ENCODE measurements at regions not wholly inside any gene's neighbourhood (a gene's known extent, or its start where the extent isn't known, plus 50 kb on each side); places are given as distances from the start of the nearest gene placed in this dataset.

DNA sequence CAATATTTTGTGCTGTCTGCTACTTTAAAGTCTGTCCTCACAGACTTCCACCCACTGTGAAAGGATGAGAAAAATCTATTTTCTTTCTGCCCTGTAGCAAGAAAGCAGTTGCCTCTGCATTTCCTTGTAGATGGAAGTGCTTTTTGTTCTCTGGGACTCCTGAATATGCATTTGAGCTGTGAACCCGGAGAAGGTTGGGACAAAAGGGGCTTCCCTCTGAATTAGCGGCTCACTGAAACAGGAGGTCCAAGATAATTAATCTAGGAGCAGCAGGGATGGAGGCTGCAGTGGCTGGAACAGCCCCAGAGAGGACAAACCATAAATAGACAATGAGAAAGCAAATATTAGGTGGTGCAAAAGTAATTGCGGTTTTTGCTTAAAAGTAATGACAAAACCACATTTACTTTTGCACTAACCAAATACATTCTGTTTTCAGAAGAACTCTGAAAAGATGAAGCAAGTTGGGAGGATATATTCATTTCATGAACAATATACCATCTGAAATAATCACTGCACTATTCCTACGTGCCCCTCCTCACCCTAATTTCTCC, 143.4 kb upstream of the KBTBD8 start:
- no peak for DNase-seq (ENCODE audit: low spot score)

DNA sequence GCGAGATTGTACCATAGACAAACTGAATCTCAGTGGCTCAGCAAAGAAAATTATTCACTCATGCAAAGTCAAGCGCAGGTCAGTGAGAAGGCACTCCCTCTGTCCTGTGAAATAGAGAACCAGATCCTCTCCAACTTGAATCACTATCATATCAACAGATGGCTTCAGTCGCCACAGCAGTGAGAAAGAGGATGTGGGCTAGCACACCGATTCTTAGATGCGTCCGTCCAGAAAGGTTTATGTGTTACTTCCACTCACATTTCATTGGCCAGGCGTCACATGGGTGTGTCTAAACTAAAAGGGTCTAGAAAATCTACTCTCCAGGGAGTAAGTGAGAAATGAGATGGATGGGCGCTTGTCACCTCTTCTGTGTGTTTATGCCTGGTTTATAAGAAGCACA, 141.6 kb upstream of the KBTBD8 start:
- no peak for DNase-seq (ENCODE audit: low spot score)

DNA sequence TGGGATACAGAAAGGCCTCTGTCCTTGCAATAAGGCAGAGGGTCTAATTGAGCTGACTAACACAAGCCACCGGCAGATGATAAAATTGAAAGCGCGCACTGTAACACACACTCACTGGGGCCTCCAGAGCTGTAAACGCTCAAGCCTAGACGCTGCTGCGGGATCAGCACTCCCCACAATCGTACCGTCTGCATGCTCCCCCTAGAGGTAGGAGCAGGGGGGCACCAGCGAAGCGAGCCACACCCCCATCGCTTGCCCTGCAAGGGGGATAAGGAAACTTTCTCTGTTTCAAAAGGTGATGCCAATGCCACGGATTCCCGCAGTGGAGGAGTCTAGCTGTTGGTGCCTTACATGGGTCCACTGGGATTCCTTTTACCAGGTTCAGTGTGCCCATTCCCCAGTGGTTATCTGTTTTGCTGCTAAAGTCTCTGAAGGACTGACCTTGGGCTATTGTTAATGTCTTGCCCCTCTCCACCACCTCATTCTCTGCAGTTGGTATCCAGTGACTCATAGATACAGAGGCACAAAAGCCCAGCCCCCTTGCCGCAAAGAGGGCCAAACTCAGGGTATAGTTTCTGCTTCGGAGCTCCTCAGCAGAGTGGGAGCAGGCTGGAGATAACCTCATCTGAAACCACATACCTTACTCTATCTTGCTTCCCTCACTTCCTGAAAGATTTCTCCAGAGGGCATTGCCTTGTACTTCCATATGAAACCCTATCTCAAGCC, 139.3 kb upstream of the KBTBD8 start:
- DNase-seq (ENCODE audit: low spot score): no peak

DNA sequence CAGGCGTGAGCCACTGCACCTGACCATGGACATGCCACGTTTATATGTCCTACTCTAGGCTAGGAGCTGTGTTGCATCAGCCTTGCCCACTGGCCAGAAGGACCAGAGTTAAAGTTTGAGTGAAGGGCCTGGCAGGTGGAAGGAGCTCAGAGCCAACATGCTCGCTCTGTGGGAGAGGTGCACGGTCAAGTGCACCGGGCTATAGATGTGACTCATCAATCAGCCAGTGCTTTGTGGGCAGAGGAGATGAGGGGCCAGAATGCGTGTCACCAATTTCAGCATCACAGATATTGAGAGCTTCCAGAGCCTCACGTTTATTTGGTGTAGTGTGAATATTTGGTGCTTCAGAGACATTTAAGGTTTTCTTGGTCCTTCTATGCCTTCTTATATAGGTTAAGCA, 137.3 kb upstream of the KBTBD8 start:
- no peak for DNase-seq (ENCODE audit: low spot score)

DNA sequence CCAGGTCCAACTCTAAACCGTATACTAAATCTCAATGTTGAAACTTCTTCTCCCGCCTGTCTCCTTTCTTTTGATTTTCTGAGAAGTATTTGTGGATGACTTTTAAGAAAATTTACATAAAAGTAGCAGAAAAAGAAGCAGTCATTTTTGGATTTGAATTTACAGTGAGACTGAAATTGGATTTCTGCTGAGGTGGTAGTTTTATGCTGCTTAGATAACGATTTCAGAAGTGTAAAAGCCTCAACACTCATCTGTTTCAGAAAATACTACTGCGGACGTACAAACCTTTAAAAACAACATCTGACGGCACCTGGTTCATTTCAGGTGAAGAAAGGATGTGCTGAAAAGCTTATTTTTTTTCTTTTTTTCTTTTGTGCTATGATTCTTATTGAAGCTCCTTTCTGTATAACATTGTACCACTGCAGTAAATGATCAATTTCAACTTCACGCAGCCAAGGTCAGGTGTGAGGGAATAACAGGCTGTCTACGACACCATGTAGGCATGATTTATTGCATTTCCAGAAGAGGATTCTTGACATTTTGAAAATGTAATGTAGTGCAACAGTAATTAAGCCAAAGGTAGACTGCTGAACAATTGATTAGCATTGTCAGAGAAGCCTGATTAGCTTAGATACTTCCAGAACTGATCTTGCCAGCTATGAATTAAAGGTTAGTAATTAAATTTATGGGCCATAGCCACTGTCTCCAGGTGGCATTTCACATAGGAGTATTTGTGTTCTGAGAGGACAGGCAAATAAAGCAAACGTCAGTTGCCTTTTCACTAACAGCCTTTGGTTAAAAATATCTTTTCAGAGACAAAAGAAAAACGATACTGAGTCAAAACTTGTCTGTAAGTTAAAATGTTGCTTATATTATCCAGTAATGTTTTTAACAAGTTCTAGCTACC, 134.6 kb upstream of the KBTBD8 start:
- no peak for DNase-seq (ENCODE audit: low spot score)

DNA sequence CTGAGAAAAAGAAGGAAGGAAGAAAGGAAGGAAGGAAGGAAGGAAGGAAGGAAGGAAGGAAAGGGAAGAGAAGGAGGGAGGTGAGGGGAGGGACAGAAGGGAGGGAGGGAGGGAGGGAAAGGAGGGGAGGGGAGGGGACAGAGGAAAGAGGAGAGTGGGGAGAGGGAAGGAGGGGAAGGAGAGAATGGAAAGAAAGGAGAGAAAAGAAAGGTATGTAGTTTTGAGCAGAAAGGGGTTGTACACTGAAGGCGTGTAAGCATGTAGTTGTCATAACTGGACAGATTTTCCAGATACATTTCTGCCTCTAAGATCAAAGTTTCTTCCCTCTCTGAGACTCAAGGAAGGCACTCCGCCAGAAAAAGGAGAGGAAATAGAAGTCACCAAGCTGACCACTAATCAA, 113.4 kb upstream of the KBTBD8 start:
- DNase-seq (ENCODE audit: low spot score): no peak

DNA sequence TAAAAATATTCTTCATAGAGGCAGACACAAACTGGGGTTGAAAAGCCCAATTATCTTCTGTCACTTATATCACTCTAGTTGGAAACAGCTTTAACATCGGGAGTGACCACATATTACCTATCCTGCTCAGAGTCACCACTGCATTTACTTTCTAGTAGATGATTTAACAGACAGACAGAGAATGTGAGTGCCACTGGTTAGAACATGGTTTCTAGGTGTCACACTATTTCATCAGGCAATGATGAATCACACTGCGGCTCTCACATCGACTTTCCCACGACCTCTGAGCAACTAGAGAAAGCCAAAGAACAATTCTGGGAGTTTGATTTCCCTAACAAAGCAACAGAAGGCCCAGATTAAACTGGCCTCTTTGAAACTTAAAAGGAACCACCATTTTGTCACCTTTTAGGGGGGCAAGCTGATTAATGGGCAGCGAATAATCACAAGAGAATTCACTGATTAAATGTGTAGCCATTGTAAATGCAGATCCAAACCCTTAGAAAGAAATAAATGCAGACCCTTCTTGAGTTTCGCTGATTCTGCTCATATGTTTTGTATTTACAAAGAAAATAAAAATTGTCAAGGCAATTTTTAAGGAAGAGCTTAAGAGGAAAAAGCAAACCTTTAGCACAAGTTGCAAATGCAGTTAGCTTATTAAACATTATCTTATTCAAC, 112.6 kb upstream of the KBTBD8 start:
- DNase-seq (ENCODE audit: low spot score): no peak

DNA sequence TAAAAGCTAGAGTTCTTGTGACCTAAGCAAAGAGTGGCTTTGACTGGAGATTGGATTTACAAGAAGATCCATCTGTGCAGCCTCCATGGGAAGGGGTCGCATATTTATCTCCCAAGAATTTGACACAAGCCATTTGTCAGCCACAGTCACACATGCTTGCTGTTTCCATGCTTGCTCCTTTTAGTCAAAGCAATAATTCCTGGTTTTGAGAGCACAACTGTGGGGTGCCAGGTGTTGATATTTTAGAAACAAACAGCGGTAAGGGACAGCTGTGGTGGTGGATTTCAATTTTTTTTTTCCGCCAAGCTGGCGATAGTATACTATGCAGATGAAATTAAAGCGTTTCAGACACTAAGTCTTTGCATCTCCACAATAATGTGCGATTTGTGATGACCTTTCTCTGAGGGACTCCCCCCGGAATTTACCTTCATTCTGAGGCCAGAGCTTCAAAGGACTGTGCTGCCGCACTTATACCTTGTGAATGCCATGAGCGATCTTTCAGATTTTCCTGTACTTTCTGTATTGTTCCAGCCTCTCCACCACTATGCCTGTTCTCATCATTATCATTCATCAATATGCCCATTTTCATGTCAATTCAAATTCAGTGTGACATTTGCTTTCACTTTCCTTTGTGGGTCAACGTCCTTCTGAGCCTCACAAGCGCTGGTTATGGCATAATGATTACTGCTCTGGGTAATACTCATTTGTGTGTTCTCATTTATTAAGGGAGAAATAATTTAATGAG, 108.2 kb upstream of the KBTBD8 start:
- DNase-seq (ENCODE audit: low spot score): no peak

DNA sequence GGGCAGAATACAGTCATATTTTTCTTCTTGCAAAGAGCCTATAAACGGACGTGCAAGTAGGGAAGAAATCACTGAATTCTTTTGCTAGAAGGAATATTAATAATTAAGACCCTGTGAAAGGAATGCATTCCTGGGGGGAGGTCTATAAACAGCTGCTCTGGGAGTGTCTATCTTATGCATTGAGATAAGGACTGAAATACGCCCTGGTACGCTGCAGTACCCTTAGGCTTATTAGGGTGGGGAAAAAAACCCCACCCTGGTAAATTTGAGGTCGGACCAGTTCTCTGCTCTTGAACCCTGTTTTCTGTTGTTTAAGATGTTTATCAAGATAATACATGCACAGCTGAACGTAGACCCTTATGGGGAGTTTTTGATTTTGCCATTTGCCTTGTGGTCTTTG, 100.0 kb upstream of the KBTBD8 start:
- no peak for DNase-seq (ENCODE audit: low spot score)

DNA sequence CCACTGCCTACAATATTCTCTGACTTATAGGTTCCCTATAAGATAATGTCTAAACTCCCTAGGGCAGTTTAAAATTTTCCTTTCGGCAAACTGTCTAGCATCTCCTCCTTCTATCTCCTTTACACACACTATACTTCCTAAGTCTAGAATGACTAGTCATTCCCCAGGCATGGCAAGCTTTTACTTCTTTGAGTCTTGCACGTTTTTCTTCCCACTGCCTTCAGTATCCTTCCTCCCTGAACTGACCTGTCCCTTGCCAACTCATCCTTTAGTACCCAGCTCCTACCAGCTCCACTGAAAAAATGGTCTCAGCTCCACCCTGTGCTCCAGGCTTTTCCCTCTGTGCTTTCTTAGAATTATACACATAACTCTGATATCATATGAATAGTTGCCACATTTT, 93.8 kb upstream of the KBTBD8 start:
- DNase-seq (ENCODE audit: low spot score): no peak

DNA sequence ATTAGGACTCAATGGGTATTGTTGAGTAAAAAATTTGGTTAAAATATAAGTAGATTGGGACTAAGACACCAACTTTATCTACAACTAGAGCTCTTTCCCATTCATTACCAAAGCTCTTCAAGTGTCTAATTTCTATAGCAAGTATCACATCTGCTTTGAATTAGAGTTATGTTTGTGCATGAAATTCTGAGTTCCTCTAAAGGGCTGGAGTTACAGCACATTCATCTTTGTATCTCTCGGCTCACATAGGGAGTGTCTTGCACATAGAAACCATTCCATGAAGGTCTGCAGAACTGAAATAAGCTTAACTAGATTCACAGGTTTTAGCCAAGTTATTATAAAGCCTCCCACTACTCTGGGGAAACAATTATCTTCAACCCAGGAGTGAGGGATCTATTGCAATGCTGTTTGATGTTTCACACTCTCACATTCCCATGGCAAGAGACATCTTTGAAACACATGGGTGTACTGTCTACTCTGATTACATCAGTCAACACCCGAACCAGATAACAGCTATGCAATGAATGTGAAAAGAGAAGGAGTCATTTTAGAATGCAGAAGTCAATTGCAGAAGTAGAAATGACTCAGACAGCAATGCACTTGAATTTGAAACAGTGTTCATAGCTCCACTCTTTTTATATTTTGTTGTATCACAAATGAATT, 93.1 kb upstream of the KBTBD8 start:
- no peak for DNase-seq (ENCODE audit: low spot score)

DNA sequence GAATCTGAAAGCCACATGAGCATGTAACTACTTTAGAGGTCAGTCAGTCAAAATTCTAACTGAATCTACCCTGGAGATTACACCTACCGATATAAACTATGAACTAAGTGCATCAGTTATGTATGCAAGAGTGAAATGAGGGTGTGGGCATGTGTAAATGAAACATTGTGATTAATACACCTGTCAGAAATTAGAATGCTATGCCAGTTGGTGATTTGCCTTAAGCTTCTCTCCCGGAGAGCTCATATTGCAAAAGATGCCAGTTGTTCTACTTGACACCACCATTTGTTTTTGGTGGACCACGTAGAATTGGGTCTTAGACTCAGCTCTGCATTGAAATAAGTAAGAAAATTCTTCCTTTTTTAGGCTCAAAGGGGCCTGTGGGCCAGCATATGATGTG, 91.0 kb upstream of the KBTBD8 start:
- no peak for DNase-seq (ENCODE audit: low spot score)

DNA sequence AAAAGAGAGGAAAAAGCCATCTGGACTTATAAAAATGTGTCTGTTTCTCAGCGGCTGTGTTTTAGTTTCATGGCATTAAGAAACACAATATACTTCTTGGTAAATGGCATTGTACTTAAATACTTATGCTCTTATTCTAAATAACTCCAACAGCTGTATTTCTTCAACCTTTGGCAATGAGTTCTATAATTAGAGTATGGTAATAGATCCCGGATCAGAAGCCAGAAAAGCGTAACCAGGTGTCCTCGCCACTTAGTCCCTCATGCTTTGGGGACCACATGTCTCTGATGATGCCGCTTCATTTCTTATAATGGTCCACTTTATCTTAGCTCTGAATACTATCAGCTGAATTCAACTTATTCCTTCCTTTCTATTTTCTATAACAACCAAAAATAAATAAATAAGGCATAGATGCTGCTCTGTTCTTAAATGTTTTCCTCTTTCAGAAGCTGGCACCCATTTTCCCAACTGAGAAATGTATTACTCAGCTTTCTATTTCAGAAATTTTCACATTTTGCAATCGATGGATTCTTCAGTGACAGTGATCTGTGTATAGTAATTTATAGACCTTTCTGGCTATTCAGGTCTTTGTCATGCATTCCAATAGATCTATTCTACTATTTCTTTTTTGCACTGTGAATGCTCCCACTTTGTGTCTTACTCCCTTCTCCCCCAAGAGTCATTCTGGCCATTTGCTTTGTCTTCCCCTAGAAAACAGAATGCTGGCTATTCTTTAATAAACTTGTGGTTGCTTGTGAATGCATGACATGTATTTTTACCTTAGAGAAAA, 87.6 kb upstream of the KBTBD8 start:
- no peak for DNase-seq (ENCODE audit: low spot score)

DNA sequence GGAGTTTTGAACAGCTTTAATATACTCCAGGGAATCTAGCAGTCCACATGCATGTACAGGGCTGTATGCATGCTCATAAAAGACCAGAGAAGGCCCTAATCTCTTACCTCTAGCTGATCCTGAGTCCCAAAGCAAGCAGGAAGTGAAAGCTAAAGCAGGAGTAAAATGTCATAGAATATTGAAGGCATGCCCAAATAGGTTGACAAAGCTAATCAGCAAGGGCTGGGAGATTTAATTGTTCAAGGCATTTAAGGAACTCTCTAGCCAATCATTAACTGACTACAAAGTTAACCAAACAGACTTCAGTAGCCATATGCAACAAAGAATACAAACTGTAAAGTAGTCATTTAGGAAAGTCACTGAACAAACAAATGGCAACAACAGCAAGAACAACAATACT, 85.8 kb upstream of the KBTBD8 start:
- DNase-seq (ENCODE audit: low spot score): no peak

DNA sequence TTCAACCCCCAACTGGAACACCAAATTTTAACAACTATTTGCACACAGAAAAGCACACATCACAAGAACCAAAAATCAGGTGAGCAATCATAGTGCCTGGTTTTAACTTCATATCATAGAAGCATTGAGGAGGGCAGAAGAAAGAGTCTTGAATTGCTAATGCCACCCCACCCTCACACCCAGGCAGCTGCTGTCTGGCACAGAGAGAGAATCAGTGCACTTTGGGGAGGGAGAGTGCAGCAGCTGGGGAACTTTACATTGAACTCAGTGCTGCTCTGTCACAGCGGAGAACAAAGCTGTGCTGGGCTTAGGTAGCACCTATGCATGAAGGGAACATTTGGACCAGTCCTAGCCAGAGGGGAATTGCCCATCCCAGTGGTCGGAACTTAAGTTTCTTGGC, 76.0 kb upstream of the KBTBD8 start:
- no peak for DNase-seq (ENCODE audit: low spot score)

DNA sequence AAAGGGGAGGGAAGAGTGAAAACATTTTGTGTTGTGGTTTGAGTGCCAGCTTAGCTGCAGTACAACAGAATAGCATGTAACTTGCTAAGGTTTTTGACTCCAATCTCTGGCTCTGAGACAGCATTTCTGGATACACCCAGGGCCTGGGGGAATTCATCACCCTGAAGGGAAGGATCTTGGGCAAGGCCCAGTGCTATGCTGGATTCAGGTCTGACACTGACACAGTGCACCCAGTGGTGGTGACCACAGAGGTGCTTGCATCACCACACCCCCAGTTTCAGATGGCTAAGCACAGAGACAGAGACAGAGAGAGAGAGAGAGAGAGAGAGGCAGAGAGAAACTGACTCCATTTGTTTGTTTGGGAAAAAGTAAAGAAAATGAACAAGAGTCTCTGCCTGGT, 74.1 kb upstream of the KBTBD8 start:
- no peak for DNase-seq (ENCODE audit: low spot score)

DNA sequence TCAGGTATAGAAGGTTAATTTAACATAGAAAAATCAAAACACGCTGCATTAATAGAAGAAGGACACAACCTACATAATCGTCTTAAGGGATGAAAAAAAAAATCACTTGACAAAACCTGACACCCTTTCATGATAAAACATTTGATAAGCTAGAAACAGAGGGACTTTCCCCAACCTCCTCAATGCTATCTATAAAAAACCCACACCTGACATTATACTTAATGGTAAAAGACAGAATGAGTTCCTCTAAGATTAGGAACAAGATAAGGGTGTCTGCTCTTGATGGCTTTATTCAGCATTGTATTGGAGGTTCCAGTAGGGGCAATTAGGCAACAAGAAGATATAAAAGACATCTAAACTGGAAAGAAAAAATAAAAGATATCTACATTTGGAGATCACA, 69.9 kb upstream of the KBTBD8 start:
- DNase-seq (ENCODE audit: low spot score): no peak

DNA sequence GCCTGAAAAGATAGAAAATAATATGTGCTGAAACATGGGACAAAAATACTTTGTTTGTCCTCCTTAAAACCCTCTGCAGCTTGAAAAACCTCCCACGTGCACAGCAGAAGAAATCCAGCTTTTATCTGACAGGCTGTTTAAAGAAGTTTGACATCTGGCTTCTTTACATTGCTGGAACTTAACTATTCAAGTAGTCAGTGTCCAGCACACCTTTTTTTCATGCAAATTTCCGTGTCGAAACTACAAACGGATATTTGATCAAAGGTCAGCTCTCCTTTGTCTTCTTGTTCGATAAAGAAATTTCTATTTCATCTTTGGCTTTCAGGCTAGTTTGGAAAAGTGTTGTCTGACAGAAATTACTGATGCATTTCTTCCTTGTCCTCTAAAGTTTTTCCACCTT, 66.8 kb upstream of the KBTBD8 start:
- DNase-seq (ENCODE audit: low spot score): no peak

DNA sequence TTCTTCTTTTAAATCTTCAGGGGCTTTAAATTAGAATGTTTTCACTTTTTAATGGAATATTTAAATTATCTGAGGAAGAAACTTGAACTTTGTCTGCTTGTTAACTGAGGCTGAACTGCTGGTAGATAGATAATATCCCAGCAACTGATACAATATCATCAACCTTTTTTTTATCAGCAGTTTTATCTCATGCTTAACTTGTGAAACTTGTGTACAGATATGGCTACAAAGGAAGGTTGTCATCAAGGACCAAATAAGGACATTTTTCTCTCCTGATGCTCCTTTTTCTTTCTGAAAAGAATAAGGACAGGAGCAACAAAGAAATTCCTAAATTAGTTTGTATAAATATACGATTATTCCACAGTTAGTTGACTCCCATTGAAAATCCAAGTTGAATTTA, 66.4 kb upstream of the KBTBD8 start:
- DNase-seq (ENCODE audit: low spot score): no peak

DNA sequence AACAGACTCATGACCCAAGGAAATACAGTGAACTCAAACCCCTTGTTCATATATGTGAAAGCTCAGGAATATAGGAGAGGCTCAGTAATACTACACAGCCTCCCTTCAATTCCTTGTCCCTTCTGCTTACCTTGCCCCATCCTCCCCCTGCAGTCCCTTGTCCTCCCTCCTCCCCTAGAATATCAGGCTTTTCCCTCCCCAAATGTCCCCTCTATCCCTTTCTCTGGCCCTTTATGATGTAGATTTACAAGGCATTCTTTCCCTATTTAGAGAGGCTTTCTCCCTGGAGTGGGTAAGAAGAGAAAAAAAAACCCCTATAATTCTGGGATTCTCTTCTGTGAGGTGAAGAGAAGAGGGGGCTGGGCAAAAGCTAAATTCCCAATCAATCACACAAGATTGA, 64.9 kb upstream of the KBTBD8 start:
- no peak for DNase-seq (ENCODE audit: low spot score)

DNA sequence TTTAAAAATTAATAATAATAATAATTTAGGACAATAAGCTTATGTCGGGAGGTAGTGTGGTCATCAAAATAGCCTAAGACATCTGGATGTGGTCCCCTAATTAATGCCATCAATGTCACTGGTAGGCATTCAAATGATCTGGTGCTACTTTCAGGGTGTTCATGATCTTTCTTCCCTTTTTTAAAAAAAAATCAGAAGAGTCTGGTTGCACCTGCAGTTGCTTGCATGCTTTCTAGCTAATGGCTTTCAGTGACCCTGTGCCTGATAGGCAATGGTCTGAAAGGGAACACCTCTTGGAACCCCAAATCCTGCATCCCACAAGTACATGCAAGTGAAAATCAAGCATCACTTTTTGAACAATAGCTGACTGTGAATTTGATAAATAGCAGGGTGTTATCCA, 64.1 kb upstream of the KBTBD8 start:
- no peak for DNase-seq (ENCODE audit: low spot score)

Data from hematopoietic multipotent progenitor cell treated with erythropoietin and hydrocortisone succinate and interleukin-3 and kit ligand, for 17 days (in vitro differentiated cells).